ENCODE measurements at regions not wholly inside any gene's neighbourhood (a gene's known extent, or its start where the extent isn't known, plus 50 kb on each side); places are given as distances from the start of the nearest gene placed in this dataset.

DNA sequence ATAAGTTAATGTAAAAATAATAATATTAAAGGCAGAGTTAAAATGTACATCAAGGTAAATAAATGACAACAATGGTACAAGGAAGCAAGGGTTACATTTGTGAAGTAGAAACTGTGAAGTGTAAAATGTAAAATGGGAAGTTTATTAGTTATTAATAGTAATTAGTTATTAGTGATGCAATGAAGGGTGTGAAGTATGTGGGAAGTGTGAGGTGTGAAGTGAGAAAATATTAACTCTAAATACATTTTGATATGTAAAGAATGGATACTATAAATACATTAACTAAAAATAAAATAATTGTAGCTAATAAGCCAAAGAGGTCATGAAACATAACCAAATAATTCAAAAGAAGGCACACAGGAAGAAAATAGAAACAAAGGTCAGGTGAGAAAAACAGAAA, 316.4 kb downstream of the GBA3 start (continued):
- TF ChIP-seq, protein P1, sequence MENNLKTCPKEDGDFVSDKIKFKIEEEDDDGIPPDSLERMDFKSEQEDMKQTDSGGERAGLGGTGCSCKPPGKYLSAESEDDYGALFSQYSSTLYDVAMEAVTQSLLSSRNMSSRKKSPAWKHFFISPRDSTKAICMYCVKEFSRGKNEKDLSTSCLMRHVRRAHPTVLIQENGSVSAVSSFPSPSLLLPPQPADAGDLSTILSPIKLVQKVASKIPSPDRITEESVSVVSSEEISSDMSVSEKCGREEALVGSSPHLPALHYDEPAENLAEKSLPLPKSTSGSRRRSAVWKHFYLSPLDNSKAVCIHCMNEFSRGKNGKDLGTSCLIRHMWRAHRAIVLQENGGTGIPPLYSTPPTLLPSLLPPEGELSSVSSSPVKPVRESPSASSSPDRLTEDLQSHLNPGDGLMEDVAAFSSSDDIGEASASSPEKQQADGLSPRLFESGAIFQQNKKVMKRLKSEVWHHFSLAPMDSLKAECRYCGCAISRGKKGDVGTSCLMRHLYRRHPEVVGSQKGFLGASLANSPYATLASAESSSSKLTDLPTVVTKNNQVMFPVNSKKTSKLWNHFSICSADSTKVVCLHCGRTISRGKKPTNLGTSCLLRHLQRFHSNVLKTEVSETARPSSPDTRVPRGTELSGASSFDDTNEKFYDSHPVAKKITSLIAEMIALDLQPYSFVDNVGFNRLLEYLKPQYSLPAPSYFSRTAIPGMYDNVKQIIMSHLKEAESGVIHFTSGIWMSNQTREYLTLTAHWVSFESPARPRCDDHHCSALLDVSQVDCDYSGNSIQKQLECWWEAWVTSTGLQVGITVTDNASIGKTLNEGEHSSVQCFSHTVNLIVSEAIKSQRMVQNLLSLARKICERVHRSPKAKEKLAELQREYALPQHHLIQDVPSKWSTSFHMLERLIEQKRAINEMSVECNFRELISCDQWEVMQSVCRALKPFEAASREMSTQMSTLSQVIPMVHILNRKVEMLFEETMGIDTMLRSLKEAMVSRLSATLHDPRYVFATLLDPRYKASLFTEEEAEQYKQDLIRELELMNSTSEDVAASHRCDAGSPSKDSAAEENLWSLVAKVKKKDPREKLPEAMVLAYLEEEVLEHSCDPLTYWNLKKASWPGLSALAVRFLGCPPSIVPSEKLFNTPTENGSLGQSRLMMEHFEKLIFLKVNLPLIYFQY (CRISPR knock-in tag; IDR thresholded peaks at IDR 0.05; ENCODE audit: borderline replicate concordance) = no peak
- no peak for TF ChIP-seq ZNF557 (CRISPR knock-in tag; IDR thresholded peaks at IDR 0.05)
- TF ChIP-seq, protein P2, sequence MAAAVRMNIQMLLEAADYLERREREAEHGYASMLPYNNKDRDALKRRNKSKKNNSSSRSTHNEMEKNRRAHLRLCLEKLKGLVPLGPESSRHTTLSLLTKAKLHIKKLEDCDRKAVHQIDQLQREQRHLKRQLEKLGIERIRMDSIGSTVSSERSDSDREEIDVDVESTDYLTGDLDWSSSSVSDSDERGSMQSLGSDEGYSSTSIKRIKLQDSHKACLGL (CRISPR knock-in tag; IDR thresholded peaks at IDR 0.05) = no peak
- TF ChIP-seq ZNF615 (CRISPR knock-in tag; IDR thresholded peaks at IDR 0.05; ENCODE audit: borderline replicate concordance) = no peak
- no peak for TF ChIP-seq ZNF790 (CRISPR knock-in tag; IDR thresholded peaks at IDR 0.05; ENCODE audit: borderline replicate concordance)
- TF ChIP-seq, protein P3, sequence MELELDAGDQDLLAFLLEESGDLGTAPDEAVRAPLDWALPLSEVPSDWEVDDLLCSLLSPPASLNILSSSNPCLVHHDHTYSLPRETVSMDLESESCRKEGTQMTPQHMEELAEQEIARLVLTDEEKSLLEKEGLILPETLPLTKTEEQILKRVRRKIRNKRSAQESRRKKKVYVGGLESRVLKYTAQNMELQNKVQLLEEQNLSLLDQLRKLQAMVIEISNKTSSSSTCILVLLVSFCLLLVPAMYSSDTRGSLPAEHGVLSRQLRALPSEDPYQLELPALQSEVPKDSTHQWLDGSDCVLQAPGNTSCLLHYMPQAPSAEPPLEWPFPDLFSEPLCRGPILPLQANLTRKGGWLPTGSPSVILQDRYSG (CRISPR knock-in tag; IDR thresholded peaks at IDR 0.05) = no peak
- no peak for TF ChIP-seq RORA (CRISPR knock-in tag; IDR thresholded peaks at IDR 0.05)
- TF ChIP-seq, protein P4, sequence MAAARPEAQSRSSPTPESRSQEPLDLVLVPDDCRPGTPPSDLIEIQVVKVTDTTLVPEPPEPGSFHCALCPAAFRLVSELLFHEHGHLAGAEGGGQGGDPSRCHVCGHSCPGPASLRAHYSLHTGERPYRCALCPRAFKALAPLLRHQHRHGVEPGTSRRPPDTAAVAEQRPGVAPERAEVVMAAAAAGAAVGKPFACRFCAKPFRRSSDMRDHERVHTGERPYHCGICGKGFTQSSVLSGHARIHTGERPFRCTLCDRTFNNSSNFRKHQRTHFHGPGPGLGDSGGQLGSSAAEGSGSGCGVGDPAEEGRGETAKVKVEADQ (CRISPR knock-in tag; IDR thresholded peaks at IDR 0.05; ENCODE audit: borderline replicate concordance) = no peak
- TF ChIP-seq MAFG (CRISPR knock-in tag; IDR thresholded peaks at IDR 0.05) = no peak

Data from HepG2 (cell line).